Gastrocnemius medialis (tissue), 4 donors: ENCODE measurements at regions not wholly inside any gene's neighbourhood (a gene's known extent, or its start where the extent isn't known, plus 50 kb on each side); places are given as distances from the start of the nearest gene placed in this dataset.

Experiments used
- ATAC-seq, 2 donors: fragments of 150-250 bp; one replicate each; pipeline ENCODE4 v1.9.1; 2016
- DNase-seq, 2 donors: peaks; one replicate each; pipeline ENCODE4 v3.0.0-alpha.2; 2019
- H3K27ac ChIP-seq, 4 donors: fragments of 200-600 bp; sonication (generic); 1 replicate in 1 of 4; 2 replicates in 3 of 4; pipeline ENCODE4 v1.5.1; 2016 to 2018; ENCODE audit warnings: mild to moderate bottlenecking in 2 of 4, moderate library complexity in 1 of 4
- H3K27me3 ChIP-seq, 3 donors: fragments of 200-600 bp; sonication (generic) in 2 of 3; 1 replicate in 1 of 3; 2 replicates in 2 of 3; pipeline versions ENCODE4 v1.5.1 to v1.6.0; 2016 to 2019; ENCODE audit warnings: mild to moderate bottlenecking in 1 of 3, moderate library complexity in 1 of 3
- H3K36me3 ChIP-seq, 2 donors: fragments of 200-600 bp; sonication (generic) in 1 of 2; one replicate each; pipeline ENCODE4 v1.5.1; 2017 to 2018
- H3K4me1 ChIP-seq, 2 donors: fragments of 200-600 bp; sonication (generic) in 1 of 2; one replicate each; pipeline ENCODE4 v1.5.1; 2016 to 2017; ENCODE audit warnings: mild to moderate bottlenecking in 2 of 2
- H3K4me3 ChIP-seq, 4 donors: fragments of 200-600 bp; sonication (generic) in 3 of 4; 1 replicate in 1 of 4; 2 replicates in 3 of 4; pipeline ENCODE4 v1.5.1; 2016 to 2019; ENCODE audit warnings: mild to moderate bottlenecking in 2 of 4
- H3K9me3 ChIP-seq, 3 donors: fragments of 200-600 bp; sonication (generic) in 2 of 3; 1 replicate in 1 of 3; 2 replicates in 2 of 3; pipeline ENCODE4 v1.5.1; 2016 to 2019
- CTCF ChIP-seq, 5 experiments: fragments of 450-650 bp in 3 of 5; fragments of 200-600 bp in 2 of 5; sonication (generic) in 2 of 5; IDR thresholded peaks in 4 of 5; conservative IDR thresholded peaks in 1 of 5; 1 replicate in 4 of 5; 2 replicates in 1 of 5; pipeline ENCODE4 v1.5.1; 2016 to 2019; ENCODE audit warnings: antibody characterized with exemption in 5 of 5, mild to moderate bottlenecking in 3 of 5, moderate library complexity in 3 of 5
- POLR2A ChIP-seq, 2 donors: fragments of 450-650 bp; IDR thresholded peaks; one replicate each; pipeline ENCODE4 v1.6.1; 2017; ENCODE audit warnings: antibody characterized with exemption in 2 of 2, mild to moderate bottlenecking in 2 of 2, moderate library complexity in 2 of 2
- in situ Hi-C, 4 donors: fragments of 200-750 bp; cut with MboI; loops; one replicate each; pipeline versions ENCODE4 v1.15.0 to v1.8.0; 2017; ENCODE audit warnings: low sequenced_read_pairs in 4 of 4
- intact Hi-C: fragments of 100-400 bp; cut with DNase I; formaldehyde crosslinking; loops from one replicate; pipeline ENCODE4 v1.15.1; 2023; ENCODE audit warnings: low total_unique reads

GRCh38 chr12:94082690-94083089 is 65.7 kb upstream of the PLXNC1 start:
- intact Hi-C loops: no loop called here
- in situ Hi-C loops: loop anchor here in 2 of 4 donors (25.0 kb wide), 1 partner anchor 320 kb away; no protein-coding TSS in a partner anchor
- Histone ChIP-seq H3K9me3 (no peaks in the 10 kb centered on the region), H3K36me3 (no peaks in the 10 kb centered on the region), H3K4me1 (peaks cover 0 to 12% of the 10 kb centered on the region in 2 donors), H3K4me3 (no peak overlapping the region), H3K27me3 (no peaks in the 10 kb centered on the region), H3K27ac (no peak overlapping the region)
- no peak for DNase-seq
- ATAC-seq: no peak
- TF ChIP-seq POLR2A (IDR thresholded peaks at IDR 0.05) (no peak), CTCF (IDR thresholded peaks at IDR 0.05 in 4 of 5, conservative IDR thresholded peaks at IDR 0.05 in 1 of 5) (no peak)

GRCh38 chr12:94089891-94090290 is 58.5 kb upstream of the PLXNC1 start:
- Histone ChIP-seq H3K36me3 (no peaks in the 10 kb centered on the region), H3K27me3 (no peaks in the 10 kb centered on the region), H3K4me1 (no peaks in the 10 kb centered on the region), H3K9me3 (no peaks in the 10 kb centered on the region), H3K4me3 (no peak overlapping the region), H3K27ac (no peak overlapping the region)
- in situ Hi-C loops: loop anchor here (10.0 to 25.0 kb wide), 4 partner anchors 95 to 345 kb away; no protein-coding TSS in a partner anchor
- intact Hi-C loops: no loop called here
- ATAC-seq (no peak), DNase-seq (no peak)
- TF ChIP-seq CTCF (IDR thresholded peaks at IDR 0.05 in 4 of 5, conservative IDR thresholded peaks at IDR 0.05 in 1 of 5) (no peak), POLR2A (IDR thresholded peaks at IDR 0.05) (no peak)

- Histone ChIP-seq H3K36me3 (no peaks in the 10 kb centered on the region), H3K4me3 (no peak overlapping the region), H3K4me1 (no peaks in the 10 kb centered on the region), H3K27ac (no peak overlapping the region), H3K27me3 (no peaks in the 10 kb centered on the region), H3K9me3 (no peaks in the 10 kb centered on the region)
- DNase-seq: no peak
- intact Hi-C loops (no loop called here), in situ Hi-C loops (loop anchor here (10.0 to 25.0 kb wide), 4 partner anchors 97 to 347 kb away; no protein-coding TSS in a partner anchor)
- ATAC-seq: no peak
- no peak for TF ChIP-seq CTCF (IDR thresholded peaks at IDR 0.05 in 4 of 5, conservative IDR thresholded peaks at IDR 0.05 in 1 of 5)
- TF ChIP-seq POLR2A (IDR thresholded peaks at IDR 0.05): no peak
Measured at GRCh38 chr12:94091624-94092023, 56.8 kb upstream of the PLXNC1 start.

GRCh38 chr12:94092516-94093241 is 55.7 kb upstream of the PLXNC1 start:
- H3K27me3 ChIP-seq: no peaks in the 10 kb centered on the region
- ATAC-seq: no peak
- no peaks in the 10 kb centered on the region for H3K9me3 ChIP-seq
- in situ Hi-C loops (loop anchor here (10.0 to 25.0 kb wide), 4 partner anchors 98 to 348 kb away; no protein-coding TSS in a partner anchor), intact Hi-C loops (no loop called here)
- DNase-seq: peak in 1 of 2 donors; percentile 34
- no peak overlapping the region for H3K4me3 ChIP-seq
- no peak for TF ChIP-seq CTCF (IDR thresholded peaks at IDR 0.05 in 4 of 5, conservative IDR thresholded peaks at IDR 0.05 in 1 of 5)
- TF ChIP-seq POLR2A (IDR thresholded peaks at IDR 0.05): no peak
- no peaks in the 10 kb centered on the region for H3K4me1 ChIP-seq
- H3K27ac ChIP-seq: no peak overlapping the region
- no peaks in the 10 kb centered on the region for H3K36me3 ChIP-seq
